DND-41 (cell line): ENCODE measurements at regions not wholly inside any gene's neighbourhood (a gene's known extent, or its start where the extent isn't known, plus 50 kb on each side); places are given as distances from the start of the nearest gene placed in this dataset.
"Not testable (repeated sequence)": the region's sequence is repeated elsewhere in the genome, so short reads cannot be mapped to it uniquely, and the experiment has no call there.

Experiments used
- ATAC-seq: fragments of 200-7000 bp; cut with Tn5 transposase; 3 replicates; pipeline ENCODE4 v1.9.1; 2021; ENCODE audit warnings: low read depth; ENCODE audit not compliant: insufficient read depth
- DNase-seq: peaks from one replicate; pipeline ENCODE4 v3.0.0-alpha.2; 2020
- H2AFZ ChIP-seq: 2 replicates; pipeline ENCODE4 v1.6.0; 2012; ENCODE audit warnings: low read depth, low read length
- H3K27ac ChIP-seq: 2 replicates; pipeline ENCODE4 v1.5.1; 2012; ENCODE audit warnings: low read length, inconsistent platforms
- H3K27me3 ChIP-seq: fragments of 200-600 bp; sonication (generic); 2 replicates; pipeline ENCODE4 v1.6.0; 2012; ENCODE audit warnings: low read length, mild to moderate bottlenecking, inconsistent platforms; ENCODE audit not compliant: insufficient read depth, poor library complexity
- H3K36me3 ChIP-seq: 2 replicates; pipeline ENCODE4 v1.5.1; 2012; ENCODE audit warnings: low read length, inconsistent platforms; ENCODE audit not compliant: insufficient read depth
- H3K4me1 ChIP-seq: 2 replicates; pipeline ENCODE4 v1.5.1; 2012; ENCODE audit warnings: mild to moderate bottlenecking, low read length; ENCODE audit not compliant: insufficient read depth
- H3K4me2 ChIP-seq: 2 replicates; pipeline ENCODE4 v1.6.0; 2012; ENCODE audit warnings: mild to moderate bottlenecking, moderate library complexity, low read length, inconsistent platforms; ENCODE audit not compliant: insufficient read depth
- H3K4me3 ChIP-seq, 2 experiments: fragments of 200-600 bp in 1 of 2; shearing (Covaris generic) in 1 of 2; 2 replicates each; pipeline ENCODE4 v1.5.1; 2012 to 2016; ENCODE audit warnings: inconsistent platforms in 2 of 2, low read length in 2 of 2, mild to moderate bottlenecking in 2 of 2, low read depth in 1 of 2, moderate library complexity in 1 of 2
- H3K79me2 ChIP-seq: 2 replicates; pipeline ENCODE4 v1.6.0; 2012; ENCODE audit warnings: low read length, inconsistent platforms; ENCODE audit not compliant: insufficient read depth
- H3K9ac ChIP-seq: 2 replicates; pipeline ENCODE4 v1.6.0; 2012; ENCODE audit warnings: low read depth, mild to moderate bottlenecking, inconsistent platforms, low read length, moderate library complexity
- H3K9me3 ChIP-seq: 2 replicates; pipeline ENCODE4 v1.5.1; 2012; ENCODE audit warnings: low read length, moderate library complexity, mild to moderate bottlenecking, inconsistent platforms; ENCODE audit not compliant: insufficient read depth, severe bottlenecking
- H4K20me1 ChIP-seq: 2 replicates; pipeline ENCODE4 v1.6.0; 2012; ENCODE audit warnings: low read length; ENCODE audit not compliant: insufficient read depth
- CTCF ChIP-seq: IDR thresholded peaks from 2 replicates; pipeline ENCODE4 v1.5.1; 2012; ENCODE audit warnings: borderline replicate concordance, low read length, moderate library complexity, mild to moderate bottlenecking; ENCODE audit not compliant: poor library complexity, severe bottlenecking; ENCODE audit errors: extremely low read depth
- EZH2 ChIP-seq: IDR thresholded peaks from 3 replicates; pipeline ENCODE4 v1.6.1; 2012; ENCODE audit warnings: borderline replicate concordance, low read depth, mild to moderate bottlenecking, moderate library complexity, low read length, inconsistent platforms; ENCODE audit not compliant: severe bottlenecking

GRCh38 chr5:44089424-44090144 is 299.6 kb downstream of the FGF10 start:
- no peaks in the 10 kb centered on the region for H3K27me3 ChIP-seq
- no peaks in the 10 kb centered on the region for H3K4me1 ChIP-seq
- no peak overlapping the region for H3K9ac ChIP-seq
- no peaks in the 10 kb centered on the region for H4K20me1 ChIP-seq
- no peak overlapping the region for H3K4me2 ChIP-seq
- no peak for DNase-seq
- TF ChIP-seq EZH2 (no peak), CTCF (no peak)
- no peak overlapping the region for H3K4me3 ChIP-seq
- no peak overlapping the region for H2AFZ ChIP-seq
- no peaks in the 10 kb centered on the region for H3K9me3 ChIP-seq
- H3K27ac ChIP-seq, result no peak overlapping the region
- no peaks in the 10 kb centered on the region for H3K36me3 ChIP-seq
- no peak for ATAC-seq
- no peaks in the 10 kb centered on the region for H3K79me2 ChIP-seq

- H3K9me3 ChIP-seq, result no peaks in the 10 kb centered on the region
- DNase-seq (no peak), ATAC-seq (no peak)
- TF ChIP-seq EZH2 (no peak), CTCF (no peak)
- H3K36me3 ChIP-seq, result no peaks in the 10 kb centered on the region
- no peak overlapping the region for H3K9ac ChIP-seq
- H4K20me1 ChIP-seq, result no peaks in the 10 kb centered on the region
- H3K4me3 ChIP-seq, result no peak overlapping the region
- H3K4me2 ChIP-seq, result no peak overlapping the region
- no peaks in the 10 kb centered on the region for H3K4me1 ChIP-seq
- no peak overlapping the region for H3K27ac ChIP-seq
- H2AFZ ChIP-seq, result no peak overlapping the region
- no peaks in the 10 kb centered on the region for H3K27me3 ChIP-seq
- H3K79me2 ChIP-seq, result no peaks in the 10 kb centered on the region
Measured at GRCh38 chr5:44085083-44085482, 304.1 kb downstream of the FGF10 start.

- not testable (repeated sequence) for DNase-seq, H3K79me2 ChIP-seq, H3K27ac ChIP-seq, H3K9ac ChIP-seq, H3K36me3 ChIP-seq, H4K20me1 ChIP-seq, H3K4me3 ChIP-seq, H3K9me3 ChIP-seq, H3K27me3 ChIP-seq, ATAC-seq, H3K4me2 ChIP-seq, H3K4me1 ChIP-seq, H2AFZ ChIP-seq
Measured at GRCh38 chr5:44074547-44074946, 314.7 kb downstream of the FGF10 start.

- no peak for TF ChIP-seq EZH2
- no peak for TF ChIP-seq CTCF
- Histone ChIP-seq H3K36me3 (no peaks in the 10 kb centered on the region), H3K27ac (no peak overlapping the region), H3K9ac (no peak overlapping the region), H3K4me3 (no peak overlapping the region), H3K9me3 (no peaks in the 10 kb centered on the region), H3K27me3 (no peaks in the 10 kb centered on the region), H3K4me2 (no peak overlapping the region), H3K4me1 (no peaks in the 10 kb centered on the region), H2AFZ (no peak overlapping the region), H4K20me1 (no peaks in the 10 kb centered on the region), H3K79me2 (no peaks in the 10 kb centered on the region)
- ATAC-seq, result no peak
- DNase-seq, result no peak
Measured at GRCh38 chr5:44051591-44051990, 337.6 kb downstream of the FGF10 start.
